ENCODE measurements at regions not wholly inside any gene's neighbourhood (a gene's known extent, or its start where the extent isn't known, plus 50 kb on each side); places are given as distances from the start of the nearest gene placed in this dataset.

DNA sequence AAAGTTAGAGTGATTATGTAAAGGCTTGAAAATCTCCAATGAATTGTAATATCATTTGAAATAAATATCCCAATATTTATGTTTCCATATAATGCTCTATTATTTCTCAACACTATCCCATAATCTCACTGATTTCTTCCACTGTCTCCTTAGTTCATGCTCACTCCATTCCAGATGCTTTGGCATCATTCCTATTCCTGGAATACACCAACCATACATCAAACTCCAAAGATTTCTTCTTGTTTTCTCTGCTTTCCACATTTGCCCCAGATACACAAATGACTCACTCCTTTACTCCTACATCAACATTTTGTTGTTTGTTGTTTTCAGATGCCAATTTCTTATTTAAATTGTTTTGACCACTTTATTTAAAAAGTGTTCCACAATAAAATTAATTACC, 1390.8 kb downstream of the ZPLD1 start:
- Histone ChIP-seq H3K4me3 (ENCODE audit: extremely low read depth in 1 of 4, insufficient read depth in 2 of 4, low read depth in 3 of 4, low read length in 4 of 4) (no peak overlapping the region), H3K79me2 (ENCODE audit: control insufficient read depth in 1 of 2, insufficient read depth in 2 of 2, low read length in 2 of 2) (no peaks in the 10 kb centered on the region), H2AFZ (ENCODE audit: low read length) (no peak overlapping the region), H4K91ac (replicated peaks; ENCODE audit: insufficient read length, low read length) (no peak overlapping the region), H2AK5ac (ENCODE audit: low read depth, low read length) (no peak overlapping the region), H3K14ac (ENCODE audit: insufficient read length) (no peak overlapping the region), H2BK120ac (replicated peaks; ENCODE audit: low read depth, low read length) (no peak overlapping the region), H3K4me1 (replicated peaks in 1 of 4; ENCODE audit: control insufficient read depth in 3 of 4, insufficient read depth in 4 of 4, low read length in 3 of 4) (no peaks in the 10 kb centered on the region), H3K9me3 (ENCODE audit: insufficient read depth in 2 of 2, low read depth in 1 of 2, low read length in 1 of 2) (no peaks in the 10 kb centered on the region), H2BK15ac (ENCODE audit: low read length) (no peak overlapping the region), H3K23ac (ENCODE audit: insufficient read length) (no peak overlapping the region), H3K4ac (replicated peaks; ENCODE audit: insufficient read length, low read depth, low read length) (no peak overlapping the region), H3K18ac (ENCODE audit: extremely low read depth, low read length) (no peak overlapping the region), H3K27ac (ENCODE audit: low read depth, low read length) (no peak overlapping the region), H2BK12ac (ENCODE audit: low read depth, low read length) (no peak overlapping the region), H2BK5ac (ENCODE audit: low read depth, low read length) (no peak overlapping the region), H3K4me2 (ENCODE audit: insufficient read depth in 1 of 2, low read depth in 2 of 2, low read length in 2 of 2) (no peak overlapping the region), H3K36me3 (ENCODE audit: control insufficient read depth in 2 of 4, insufficient read depth in 4 of 4, low read length in 3 of 4) (no peaks in the 10 kb centered on the region), H3K23me2 (ENCODE audit: low read depth, low read length) (no peaks in the 10 kb centered on the region), H4K20me1 (replicated peaks in 1 of 2; ENCODE audit: control insufficient read depth in 1 of 2, insufficient read depth in 2 of 2, low read length in 2 of 2) (no peaks in the 10 kb centered on the region), H4K5ac (ENCODE audit: insufficient read length, low read depth, low read length) (no peak overlapping the region), H3K27me3 (replicated peaks in 1 of 4; ENCODE audit: control insufficient read depth in 3 of 4, extremely low read depth in 1 of 4, insufficient read depth in 3 of 4, low read length in 3 of 4) (no peaks in the 10 kb centered on the region), H3K79me1 (ENCODE audit: low read depth, low read length) (no peaks in the 10 kb centered on the region), H3K56ac (replicated peaks; ENCODE audit: insufficient read length, low read depth, low read length) (no peak overlapping the region), H3K9ac (replicated peaks in 1 of 4; ENCODE audit: extremely low read depth in 1 of 4, low read depth in 3 of 4, low read length in 3 of 4) (no peak overlapping the region), H2BK20ac (ENCODE audit: low read length) (no peak overlapping the region), H4K8ac (ENCODE audit: extremely low read depth, insufficient read depth, low read length) (no peak overlapping the region)
- DNase-seq (ENCODE audit: low read depth in 1 of 2, low spot score in 2 of 2) (no peak), FAIRE-seq (no peak)
- CTCF ChIA-PET (ENCODE audit: partially characterized antibody): no interaction called here
- TF ChIP-seq GTF2F1 (IDR thresholded peaks at IDR 0.05; ENCODE audit: borderline replicate concordance, low read depth, low read length) (no peak), ZNF274 (IDR thresholded peaks at IDR 0.05; ENCODE audit: borderline replicate concordance, extremely low read depth, low read length) (no peak), BRCA1 (IDR thresholded peaks at IDR 0.05; ENCODE audit: low read depth, low read length) (no peak), EZH2 (IDR thresholded peaks at IDR 0.05; ENCODE audit: low read depth, low read length, severe bottlenecking) (no peak), MAX (IDR thresholded peaks at IDR 0.05) (no peak), EGR1 (IDR thresholded peaks at IDR 0.05; ENCODE audit: borderline replicate concordance, low read depth, low read length) (no peak), GABPA (IDR thresholded peaks at IDR 0.05; ENCODE audit: borderline replicate concordance, insufficient read depth, low read length) (no peak), ATF3 (IDR thresholded peaks at IDR 0.05; ENCODE audit: insufficient read depth, low read depth, low read length) (no peak), POLR2AphosphoS5 (IDR thresholded peaks at IDR 0.05; ENCODE audit: low read depth, low read length) (no peak), CHD2 (IDR thresholded peaks at IDR 0.05; ENCODE audit: low read length) (no peak)
- POLR2A ChIA-PET (ENCODE audit: partially characterized antibody): no interaction called here
